PFSK-1 (cell line): ENCODE measurements at regions not wholly inside any gene's neighbourhood (a gene's known extent, or its start where the extent isn't known, plus 50 kb on each side); places are given as distances from the start of the nearest gene placed in this dataset.

ENCODE experiments used
- FOXP2 ChIP-seq: optimal IDR thresholded peaks from 2 replicates; pipeline ENCODE3; 2011; ENCODE audit warnings: borderline replicate concordance, control low read depth, inconsistent platforms; ENCODE audit not compliant: insufficient read depth; ENCODE audit errors: extremely low read length, extremely low read depth
- POLR2AphosphoS5 ChIP-seq: IDR thresholded peaks from 2 replicates; pipeline ENCODE4 v1.6.1; 2012; ENCODE audit warnings: low read depth, mild to moderate bottlenecking, control low read depth, low read length, moderate library complexity
- REST ChIP-seq, 2 experiments: IDR thresholded peaks; 2 replicates each; pipeline versions ENCODE4 v1.6.1 to v1.8.0; 2011 to 2012; ENCODE audit warnings: low read depth in 2 of 2, low read length in 2 of 2, control low read depth in 1 of 2, inconsistent platforms in 1 of 2, mild to moderate bottlenecking in 1 of 2, moderate library complexity in 1 of 2; ENCODE audit not compliant: insufficient read depth in 1 of 2
- SIN3A ChIP-seq: IDR thresholded peaks from 2 replicates; pipeline ENCODE4 v1.6.1; 2012; ENCODE audit warnings: mild to moderate bottlenecking, low read length, moderate library complexity, borderline replicate concordance; ENCODE audit not compliant: insufficient read depth
- TAF1 ChIP-seq: IDR thresholded peaks from 2 replicates; pipeline ENCODE4 v1.6.1; 2012; ENCODE audit warnings: low read length, control low read depth, borderline replicate concordance; ENCODE audit not compliant: insufficient read depth

GRCh38 chr1:191561276-191561675 lies 597.0 kb upstream of the RGS18 start:
- TF ChIP-seq TAF1 (no peak), REST (IDR thresholded peaks at IDR 0.05; ENCODE audit: insufficient read depth in 1 of 2, low read depth in 2 of 2, low read length in 2 of 2) (no peak), FOXP2 (no peak), SIN3A (no peak), POLR2AphosphoS5 (no peak)

GRCh38 chr1:191564275-191564674 lies 594.0 kb upstream of the RGS18 start:
- TF ChIP-seq REST (IDR thresholded peaks at IDR 0.05; ENCODE audit: insufficient read depth in 1 of 2, low read depth in 2 of 2, low read length in 2 of 2) (no peak), POLR2AphosphoS5 (no peak), SIN3A (no peak), FOXP2 (no peak), TAF1 (no peak)

- TF ChIP-seq SIN3A (no peak), POLR2AphosphoS5 (no peak), REST (IDR thresholded peaks at IDR 0.05; ENCODE audit: insufficient read depth in 1 of 2, low read depth in 2 of 2, low read length in 2 of 2) (no peak), FOXP2 (no peak), TAF1 (no peak)
Observed at GRCh38 chr1:191572479-191572878, 585.8 kb upstream of the RGS18 start.

- TF ChIP-seq TAF1 (peak; percentile 24; the same call in 1 of the 2 replicates), REST (IDR thresholded peaks at IDR 0.05; ENCODE audit: insufficient read depth in 1 of 2, low read depth in 2 of 2, low read length in 2 of 2) (no peak)
Observed at GRCh38 chr1:191575180-191575579, 583.1 kb upstream of the RGS18 start.

- TF ChIP-seq POLR2AphosphoS5 (no peak), TAF1 (no peak), FOXP2 (no peak), REST (IDR thresholded peaks at IDR 0.05; ENCODE audit: insufficient read depth in 1 of 2, low read depth in 2 of 2, low read length in 2 of 2) (no peak), SIN3A (no peak)
Observed at GRCh38 chr1:191575746-191576145, 582.5 kb upstream of the RGS18 start.
